IPS-15b (cell line): ENCODE measurements at regions not wholly inside any gene's neighbourhood (a gene's known extent, or its start where the extent isn't known, plus 50 kb on each side); places are given as distances from the start of the nearest gene placed in this dataset.

ENCODE experiments used
- H3K27me3 ChIP-seq: one replicate; pipeline ENCODE4 v1.6.1; 2013; ENCODE audit warnings: low read length; ENCODE audit not compliant: control insufficient read depth, insufficient read depth
- H3K36me3 ChIP-seq: one replicate; pipeline ENCODE4 v1.6.1; 2013; ENCODE audit warnings: low read length; ENCODE audit not compliant: control insufficient read depth, insufficient read depth
- H3K4me1 ChIP-seq: one replicate; pipeline ENCODE4 v1.6.1; 2013; ENCODE audit warnings: mild to moderate bottlenecking, low read length; ENCODE audit not compliant: control insufficient read depth, insufficient read depth
- H3K4me3 ChIP-seq: one replicate; pipeline ENCODE4 v1.5.1; 2013; ENCODE audit warnings: low read depth, low read length
- H3K9ac ChIP-seq: one replicate; pipeline ENCODE4 v1.6.1; 2013; ENCODE audit warnings: low read depth, mild to moderate bottlenecking, low read length
- H3K9me3 ChIP-seq: one replicate; pipeline ENCODE4 v1.6.1; 2013; ENCODE audit warnings: mild to moderate bottlenecking, low read length; ENCODE audit not compliant: control insufficient read depth, insufficient read depth

DNA sequence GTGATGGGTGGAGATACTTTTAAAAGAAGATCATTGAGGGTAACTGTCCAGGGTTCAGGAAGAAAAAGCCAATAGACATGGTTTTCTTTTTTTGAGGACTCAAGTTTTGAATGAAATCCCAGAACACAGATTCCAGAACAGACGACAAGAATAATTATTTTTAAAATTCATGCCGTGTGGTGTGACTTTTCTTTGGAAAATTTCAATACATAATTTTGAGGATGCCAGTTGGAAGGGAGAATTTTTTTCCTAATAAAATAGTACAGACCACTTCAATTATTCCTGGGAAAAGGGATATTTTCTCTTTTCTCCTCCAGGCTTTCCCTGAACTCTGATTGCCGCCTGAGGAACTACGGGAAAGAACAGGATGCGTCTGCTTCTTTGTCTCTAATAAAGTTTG lies 951.4 kb downstream of the KCNMA1 start:
- Histone ChIP-seq H3K9me3 (no peaks in the 10 kb centered on the region), H3K9ac (no peak overlapping the region), H3K4me1 (no peaks in the 10 kb centered on the region), H3K27me3 (no peaks in the 10 kb centered on the region), H3K4me3 (no peak overlapping the region), H3K36me3 (no peaks in the 10 kb centered on the region)

GRCh38 chr10:76684968-76685367 lies 952.6 kb downstream of the KCNMA1 start:
- Histone ChIP-seq H3K27me3 (no peaks in the 10 kb centered on the region), H3K9me3 (no peaks in the 10 kb centered on the region)

GRCh38 chr10:76681153-76681552 lies 956.5 kb downstream of the KCNMA1 start:
- Histone ChIP-seq H3K27me3 (no peaks in the 10 kb centered on the region), H3K4me3 (no peak overlapping the region), H3K9me3 (no peaks in the 10 kb centered on the region), H3K9ac (no peak overlapping the region), H3K4me1 (no peaks in the 10 kb centered on the region), H3K36me3 (no peaks in the 10 kb centered on the region)

More at GRCh38 chr10:76684968-76685367, 952.6 kb downstream of the KCNMA1 start:
- H3K4me1 ChIP-seq, result no peaks in the 10 kb centered on the region
- H3K4me3 ChIP-seq, result no peak overlapping the region
- H3K9ac ChIP-seq, result no peak overlapping the region
- no peaks in the 10 kb centered on the region for H3K36me3 ChIP-seq

GRCh38 chr10:76679030-76679429 lies 958.6 kb downstream of the KCNMA1 start:
- Histone ChIP-seq H3K9me3 (no peaks in the 10 kb centered on the region), H3K4me1 (no peaks in the 10 kb centered on the region), H3K27me3 (no peaks in the 10 kb centered on the region), H3K36me3 (no peaks in the 10 kb centered on the region), H3K9ac (no peak overlapping the region), H3K4me3 (no peak overlapping the region)

DNA sequence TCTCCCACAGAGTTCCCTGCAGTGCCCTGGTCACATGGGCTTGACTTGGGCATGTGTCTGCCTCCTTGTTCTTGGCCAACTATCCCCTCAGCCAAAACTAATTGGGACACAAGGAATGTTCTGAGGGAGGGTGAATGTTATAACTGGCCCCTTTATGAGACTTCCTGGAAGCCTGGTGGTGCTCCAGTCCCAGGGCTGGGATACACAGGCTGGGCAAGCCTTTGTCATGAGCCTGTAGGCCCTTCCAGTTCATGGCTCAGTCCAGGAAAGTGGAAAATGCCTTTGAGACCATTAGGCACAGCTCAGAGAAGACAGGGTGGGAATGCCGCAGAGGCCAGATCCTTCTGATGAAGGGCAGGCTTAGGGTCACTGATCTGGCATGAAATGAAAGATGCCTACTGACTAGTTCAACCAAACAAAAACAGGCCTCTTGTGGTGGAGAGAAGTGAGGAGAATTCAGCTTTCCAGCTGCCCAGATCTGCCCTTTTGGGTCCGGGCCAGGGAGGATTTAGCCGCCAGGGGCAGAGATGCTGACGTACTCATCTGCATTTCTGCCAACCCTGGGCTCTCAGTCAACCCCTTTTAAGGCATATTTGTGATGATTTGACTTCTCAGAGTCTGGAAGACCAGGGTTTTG lies 961.5 kb downstream of the KCNMA1 start:
- no peaks in the 10 kb centered on the region for H3K27me3 ChIP-seq
- no peaks in the 10 kb centered on the region for H3K9me3 ChIP-seq
- H3K9ac ChIP-seq, result no peak overlapping the region
- H3K36me3 ChIP-seq, result no peaks in the 10 kb centered on the region
- no peaks in the 10 kb centered on the region for H3K4me1 ChIP-seq
- H3K4me3 ChIP-seq, result no peak overlapping the region

DNA sequence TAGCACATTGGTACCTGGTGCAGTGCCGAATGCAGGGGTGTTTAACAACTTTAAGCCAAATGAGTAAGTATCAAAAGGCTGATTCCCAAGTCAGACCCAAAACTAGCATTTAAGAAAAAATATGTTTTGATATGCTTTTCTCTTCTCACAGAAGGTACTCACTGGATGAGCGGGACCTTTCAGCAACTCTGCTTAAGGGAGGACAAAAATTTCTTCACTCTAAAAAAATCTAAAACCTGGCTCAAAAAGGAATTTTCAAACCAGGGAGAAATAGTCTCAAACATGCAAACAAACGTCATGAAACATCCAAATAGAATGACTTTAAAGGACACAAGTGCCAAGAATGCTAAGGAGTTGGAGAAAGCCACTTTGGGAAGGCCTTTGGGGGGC lies 962.1 kb downstream of the KCNMA1 start:
- no peaks in the 10 kb centered on the region for H3K36me3 ChIP-seq
- H3K4me1 ChIP-seq, result no peaks in the 10 kb centered on the region
- H3K9ac ChIP-seq, result no peak overlapping the region
- no peaks in the 10 kb centered on the region for H3K9me3 ChIP-seq
- no peaks in the 10 kb centered on the region for H3K27me3 ChIP-seq
- H3K4me3 ChIP-seq, result no peak overlapping the region

DNA sequence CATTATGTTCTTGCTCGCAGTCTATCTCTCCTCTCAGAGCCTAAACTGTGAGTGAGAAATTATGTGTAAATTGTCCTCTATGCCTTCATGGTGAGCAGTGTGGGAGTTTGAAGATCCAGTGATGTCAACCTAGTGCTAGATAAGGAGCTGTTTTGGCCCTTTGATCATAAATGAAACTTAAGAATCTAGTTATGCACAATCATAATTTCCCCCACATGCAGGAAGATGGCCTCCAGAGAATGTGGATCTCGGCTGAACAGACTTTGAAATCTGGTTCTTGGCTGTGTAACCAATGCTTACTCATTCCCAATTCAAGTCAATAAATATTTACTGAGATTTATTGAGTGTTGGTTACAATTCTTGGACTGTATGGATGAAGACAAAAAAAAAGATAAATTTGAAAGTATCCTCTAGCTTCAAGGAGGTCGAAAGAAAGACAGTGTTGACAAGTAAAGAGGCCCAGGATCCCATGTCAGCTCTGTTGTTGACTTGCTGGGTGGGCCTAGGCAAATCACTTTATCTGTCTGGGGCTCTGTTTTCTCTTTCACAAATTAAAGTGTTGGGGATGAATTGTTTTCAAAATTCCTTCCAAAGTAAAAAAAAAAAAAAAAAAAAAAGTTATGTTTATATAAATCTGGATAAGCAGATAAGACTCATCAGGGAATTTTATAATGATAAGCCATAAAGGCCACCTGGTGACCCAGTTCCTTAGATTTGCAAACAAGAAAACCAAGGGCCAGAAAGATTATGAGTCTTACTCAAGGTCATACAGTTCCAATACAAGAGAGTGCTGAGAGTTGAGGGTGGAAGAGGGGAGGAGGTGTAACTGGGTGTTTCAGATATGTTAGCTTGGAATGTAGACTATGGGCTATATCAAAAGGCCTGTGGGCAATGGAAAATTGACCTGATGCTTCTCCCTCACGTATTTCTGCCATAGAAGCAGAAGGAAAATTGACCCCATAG lies 969.9 kb downstream of the KCNMA1 start:
- H3K4me1 ChIP-seq, result no peaks in the 10 kb centered on the region
- no peaks in the 10 kb centered on the region for H3K9me3 ChIP-seq
- no peak overlapping the region for H3K9ac ChIP-seq
- no peaks in the 10 kb centered on the region for H3K27me3 ChIP-seq
- no peak overlapping the region for H3K4me3 ChIP-seq
- H3K36me3 ChIP-seq, result no peaks in the 10 kb centered on the region

GRCh38 chr10:76666891-76667290 lies 970.7 kb downstream of the KCNMA1 start:
- no peaks in the 10 kb centered on the region for H3K36me3 ChIP-seq
- H3K4me3 ChIP-seq, result no peak overlapping the region
- H3K9ac ChIP-seq, result no peak overlapping the region
- no peaks in the 10 kb centered on the region for H3K27me3 ChIP-seq
- no peaks in the 10 kb centered on the region for H3K4me1 ChIP-seq
- H3K9me3 ChIP-seq, result no peaks in the 10 kb centered on the region

- Histone ChIP-seq H3K9me3 (no peaks in the 10 kb centered on the region), H3K27me3 (no peaks in the 10 kb centered on the region), H3K9ac (no peak overlapping the region), H3K4me3 (no peak overlapping the region), H3K36me3 (no peaks in the 10 kb centered on the region), H3K4me1 (no peaks in the 10 kb centered on the region)
These were observed 972.6 kb downstream of the KCNMA1 start for GRCh38 chr10:76665029-76665428.

DNA sequence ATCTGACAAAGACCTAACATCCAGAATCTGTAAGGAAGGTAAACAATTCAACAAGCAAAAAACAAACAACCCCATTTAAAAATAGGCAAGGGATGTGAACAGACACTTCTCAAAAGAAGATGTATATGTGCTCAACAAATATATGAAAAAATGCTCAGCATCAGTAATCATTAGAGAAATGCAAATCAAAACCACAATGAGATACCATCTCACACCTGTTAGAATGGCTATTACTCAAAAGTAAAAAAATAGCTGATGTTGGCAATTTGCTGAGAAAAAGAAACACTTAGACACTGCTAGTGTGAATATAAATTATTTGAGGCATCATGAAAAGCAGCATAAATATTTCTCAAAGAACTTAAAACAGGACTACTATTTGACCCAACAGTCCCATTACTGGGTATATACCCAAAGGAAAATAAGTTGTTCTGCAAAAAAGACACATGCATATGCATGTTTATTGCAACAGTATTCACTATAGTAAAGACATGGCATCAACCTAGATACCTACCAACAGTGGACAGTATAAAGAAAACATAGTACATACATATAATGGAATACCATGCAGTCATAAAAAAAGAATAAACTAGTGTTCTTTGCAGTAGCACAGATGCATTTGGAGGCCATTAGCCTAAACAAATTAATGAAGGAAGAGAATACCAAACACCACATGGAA lies 980.1 kb downstream of the KCNMA1 start:
- H3K9me3 ChIP-seq, result no peaks in the 10 kb centered on the region
- H3K9ac ChIP-seq, result no peak overlapping the region
- H3K4me1 ChIP-seq, result no peaks in the 10 kb centered on the region
- no peak overlapping the region for H3K4me3 ChIP-seq
- H3K27me3 ChIP-seq, result no peaks in the 10 kb centered on the region
- no peaks in the 10 kb centered on the region for H3K36me3 ChIP-seq

DNA sequence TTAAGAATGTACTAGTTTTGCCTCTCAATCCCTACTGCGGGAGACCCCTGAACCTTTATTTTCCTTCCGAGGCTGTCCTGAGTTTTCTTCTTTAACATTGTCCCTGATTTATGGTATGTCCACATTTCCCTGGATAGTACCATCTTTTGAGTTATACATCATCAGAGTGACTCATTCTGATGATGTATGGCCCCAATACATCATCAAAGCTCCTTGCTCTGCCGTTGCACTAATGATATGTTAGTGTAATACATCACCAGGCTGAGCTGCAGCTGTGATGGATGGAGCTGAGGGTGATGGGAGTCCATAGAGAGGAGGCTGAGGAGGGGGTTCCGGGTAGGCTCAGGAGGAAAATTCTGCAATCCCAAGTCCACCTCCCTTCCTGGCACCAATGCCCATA lies 986.5 kb downstream of the KCNMA1 start:
- H3K9ac ChIP-seq, result no peak overlapping the region
- H3K4me1 ChIP-seq, result peaks cover 6% of the 10 kb centered on the region
- H3K9me3 ChIP-seq, result no peaks in the 10 kb centered on the region
- H3K27me3 ChIP-seq, result no peaks in the 10 kb centered on the region
- H3K36me3 ChIP-seq, result no peaks in the 10 kb centered on the region
- H3K4me3 ChIP-seq, result no peak overlapping the region
